Large intestine (tissue), 3 donors: ENCODE measurements at regions not wholly inside any gene's neighbourhood (a gene's known extent, or its start where the extent isn't known, plus 50 kb on each side); places are given as distances from the start of the nearest gene placed in this dataset.

Experiments
- DNase-seq, 2 donors: peaks; one replicate each; pipeline versions ENCODE4 v3.0.0 to v3.0.0-alpha.2; 2013
- H3K27ac ChIP-seq: one replicate; pipeline ENCODE4 v1.5.1; 2013; ENCODE audit warnings: low read length
- H3K27me3 ChIP-seq: 2 replicates; pipeline ENCODE4 v1.6.1; 2013; ENCODE audit warnings: low read length; ENCODE audit not compliant: control insufficient read depth, insufficient read depth
- H3K36me3 ChIP-seq: 2 replicates; pipeline ENCODE4 v1.6.1; 2013; ENCODE audit warnings: low read length; ENCODE audit not compliant: control insufficient read depth, insufficient read depth
- H3K4me1 ChIP-seq: one replicate; pipeline ENCODE4 v1.6.1; 2013; ENCODE audit warnings: low read length; ENCODE audit not compliant: control insufficient read depth, insufficient read depth
- H3K4me3 ChIP-seq: one replicate; pipeline ENCODE4 v1.5.1; 2013; ENCODE audit warnings: low read length
- H3K9me3 ChIP-seq: one replicate; pipeline ENCODE4 v1.6.1; 2013; ENCODE audit warnings: mild to moderate bottlenecking, low read depth, low read length, moderate library complexity; ENCODE audit not compliant: control insufficient read depth
- WGBS: methylation state at CpG from one replicate; pipeline ENCODE4 v1.1.5; 2013; ENCODE audit warnings: low lambda C conversion rate; ENCODE audit not compliant: insufficient coverage; 5-methylcytosine and 5-hydroxymethylcytosine counted together

- DNase-seq, result no peak
- Histone ChIP-seq H3K4me3 (no peak overlapping the region), H3K27ac (no peak overlapping the region), H3K36me3 (no peaks in the 10 kb centered on the region), H3K27me3 (no peaks in the 10 kb centered on the region), H3K4me1 (peaks cover 3% of the 10 kb centered on the region), H3K9me3 (peaks cover 2% of the 10 kb centered on the region)
- WGBS, result no CpG with 5 or more reads among the region's 2 CpGs
These were observed 351.9 kb downstream of the ZSWIM6 start for GRCh38 chr5:61683926-61684325.

- Histone ChIP-seq H3K27me3 (no peaks in the 10 kb centered on the region), H3K9me3 (peaks cover 2% of the 10 kb centered on the region), H3K4me1 (peaks cover 3% of the 10 kb centered on the region), H3K36me3 (no peaks in the 10 kb centered on the region), H3K4me3 (no peak overlapping the region), H3K27ac (no peak overlapping the region)
- no peak for DNase-seq
- 13% methylated on average over 1 of the region's 5 CpGs for WGBS
These were observed 354.6 kb downstream of the ZSWIM6 start for GRCh38 chr5:61686491-61687257.

DNA sequence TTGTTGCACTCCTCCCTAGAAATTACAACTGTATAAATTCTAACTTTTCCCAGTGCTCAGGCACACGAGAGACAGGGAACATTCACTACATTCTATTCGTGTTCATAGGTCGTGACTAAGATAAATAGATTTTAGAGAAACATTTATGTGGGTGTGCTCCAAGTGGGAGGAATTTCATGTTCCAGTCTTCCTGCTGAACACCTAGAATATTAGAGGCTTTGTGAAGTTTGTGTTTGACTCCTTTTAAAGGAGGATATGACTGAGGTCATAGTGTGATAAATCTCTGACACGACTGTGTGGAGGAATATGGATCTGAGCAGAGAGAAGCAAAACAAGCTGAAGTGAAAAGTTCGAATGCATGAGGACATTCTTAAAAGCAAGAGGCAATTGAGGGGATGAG is 355.3 kb downstream of the ZSWIM6 start:
- no peaks in the 10 kb centered on the region for H3K36me3 ChIP-seq
- H3K27me3 ChIP-seq, result no peaks in the 10 kb centered on the region
- peaks cover 3% of the 10 kb centered on the region for H3K4me1 ChIP-seq
- H3K9me3 ChIP-seq, result peaks cover 2% of the 10 kb centered on the region
- H3K27ac ChIP-seq, result no peak overlapping the region
- DNase-seq, result no peak
- no peak overlapping the region for H3K4me3 ChIP-seq
- 43% methylated on average over 1 of the region's 5 CpGs for WGBS

- Histone ChIP-seq H3K27ac (no peak overlapping the region), H3K36me3 (no peaks in the 10 kb centered on the region), H3K9me3 (no peaks in the 10 kb centered on the region), H3K4me3 (no peak overlapping the region), H3K27me3 (no peaks in the 10 kb centered on the region), H3K4me1 (peaks cover 3% of the 10 kb centered on the region)
- no CpG with 5 or more reads among the region's 3 CpGs for WGBS
- no peak for DNase-seq
These were observed 357.2 kb downstream of the ZSWIM6 start for GRCh38 chr5:61689153-61689846.

GRCh38 chr5:61697809-61698558 is 365.9 kb downstream of the ZSWIM6 start:
- WGBS, result 100% methylated on average over 3 of the region's 15 CpGs
- no peak overlapping the region for H3K4me3 ChIP-seq
- no peak overlapping the region for H3K27ac ChIP-seq
- no peaks in the 10 kb centered on the region for H3K9me3 ChIP-seq
- H3K27me3 ChIP-seq, result no peaks in the 10 kb centered on the region
- no peaks in the 10 kb centered on the region for H3K36me3 ChIP-seq
- no peaks in the 10 kb centered on the region for H3K4me1 ChIP-seq
- DNase-seq, result no peak

DNA sequence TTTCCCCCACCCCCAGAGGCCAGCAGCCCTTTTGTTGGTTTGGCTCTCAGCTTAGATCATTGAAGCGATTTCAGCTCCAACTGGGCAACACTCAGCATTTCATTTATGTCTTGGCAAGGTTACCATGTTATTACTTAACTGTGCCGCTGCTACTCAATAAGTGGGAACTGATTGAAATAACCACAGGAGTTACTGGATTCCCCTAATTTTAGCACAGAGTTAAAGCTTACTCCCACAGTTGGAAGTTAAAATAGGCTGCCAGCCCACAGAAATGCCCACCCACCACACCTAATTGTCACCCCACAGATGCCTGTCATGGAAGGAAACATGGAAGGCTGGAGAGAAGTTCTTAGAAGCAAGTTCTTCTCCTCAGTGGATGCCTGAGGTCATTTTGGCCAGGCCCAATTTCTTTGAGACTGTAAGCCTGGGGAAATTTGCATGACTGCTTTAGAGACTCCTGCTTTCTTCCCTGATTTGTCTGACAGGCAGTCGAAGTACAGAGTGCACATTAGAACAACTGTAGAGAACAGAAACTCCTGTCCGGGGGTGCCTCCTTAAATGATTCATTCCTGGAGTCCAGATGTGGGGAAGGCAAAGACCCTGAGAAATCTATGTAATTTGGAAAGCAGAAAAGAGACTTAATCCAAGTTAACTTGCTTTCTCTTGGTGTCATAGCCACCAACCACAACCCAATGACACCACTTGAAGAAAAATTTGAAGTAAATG is 370.0 kb downstream of the ZSWIM6 start:
- H3K4me1 ChIP-seq, result no peaks in the 10 kb centered on the region
- DNase-seq, result no peak
- no peak overlapping the region for H3K27ac ChIP-seq
- 100% methylated on average over 1 of the region's 4 CpGs for WGBS
- H3K4me3 ChIP-seq, result no peak overlapping the region
- no peaks in the 10 kb centered on the region for H3K9me3 ChIP-seq
- H3K27me3 ChIP-seq, result no peaks in the 10 kb centered on the region
- no peaks in the 10 kb centered on the region for H3K36me3 ChIP-seq

GRCh38 chr5:61702784-61703183 is 370.7 kb downstream of the ZSWIM6 start:
- no peak for DNase-seq
- Histone ChIP-seq H3K36me3 (no peaks in the 10 kb centered on the region), H3K27me3 (no peaks in the 10 kb centered on the region), H3K4me1 (no peaks in the 10 kb centered on the region), H3K9me3 (no peaks in the 10 kb centered on the region), H3K4me3 (no peak overlapping the region), H3K27ac (no peak overlapping the region)
- WGBS, result 100% methylated on average over 1 of the region's 2 CpGs

GRCh38 chr5:61704289-61704688 is 372.2 kb downstream of the ZSWIM6 start:
- H3K4me1 ChIP-seq, result no peaks in the 10 kb centered on the region
- H3K36me3 ChIP-seq, result no peaks in the 10 kb centered on the region
- no peaks in the 10 kb centered on the region for H3K9me3 ChIP-seq
- H3K27me3 ChIP-seq, result no peaks in the 10 kb centered on the region
- no peak overlapping the region for H3K27ac ChIP-seq
- DNase-seq, result no peak
- no peak overlapping the region for H3K4me3 ChIP-seq
- WGBS, result no CpG with 5 or more reads among the region's 3 CpGs

DNA sequence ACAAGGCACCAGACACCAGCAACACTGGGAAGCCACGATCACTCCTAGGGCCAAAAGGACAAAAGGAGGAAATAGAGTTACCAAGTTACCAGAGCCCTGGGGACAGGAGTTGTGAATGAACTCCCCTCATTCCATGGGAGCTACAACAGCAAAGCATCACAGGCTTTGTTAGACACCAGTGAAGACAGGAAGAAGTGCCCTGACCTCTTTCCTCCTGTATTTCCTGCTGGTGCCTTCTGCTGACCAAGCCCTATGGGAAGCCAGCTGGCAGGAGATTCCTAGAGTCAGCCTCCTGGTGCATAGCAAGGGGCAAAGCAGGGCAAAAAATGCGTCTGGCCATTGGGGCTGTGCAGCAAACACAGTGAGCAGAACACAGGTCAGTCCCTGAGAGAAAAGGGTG is 374.7 kb downstream of the ZSWIM6 start:
- no peaks in the 10 kb centered on the region for H3K36me3 ChIP-seq
- no peaks in the 10 kb centered on the region for H3K4me1 ChIP-seq
- no peak overlapping the region for H3K27ac ChIP-seq
- WGBS, result 100% methylated on average over 1 of the region's 2 CpGs
- no peak overlapping the region for H3K4me3 ChIP-seq
- H3K9me3 ChIP-seq, result no peaks in the 10 kb centered on the region
- DNase-seq, result no peak
- H3K27me3 ChIP-seq, result no peaks in the 10 kb centered on the region

- DNase-seq, result no peak
- Histone ChIP-seq H3K4me1 (no peaks in the 10 kb centered on the region), H3K9me3 (peaks cover 3% of the 10 kb centered on the region), H3K4me3 (no peak overlapping the region), H3K27ac (no peak overlapping the region), H3K27me3 (no peaks in the 10 kb centered on the region), H3K36me3 (no peaks in the 10 kb centered on the region)
- WGBS, result no CpG with 5 or more reads among the region's 1 CpG
These were observed 387.1 kb downstream of the ZSWIM6 start for GRCh38 chr5:61719124-61719523.
